ENCODE measurements at regions not wholly inside any gene's neighbourhood (a gene's known extent, or its start where the extent isn't known, plus 50 kb on each side); places are given as distances from the start of the nearest gene placed in this dataset.

DNA sequence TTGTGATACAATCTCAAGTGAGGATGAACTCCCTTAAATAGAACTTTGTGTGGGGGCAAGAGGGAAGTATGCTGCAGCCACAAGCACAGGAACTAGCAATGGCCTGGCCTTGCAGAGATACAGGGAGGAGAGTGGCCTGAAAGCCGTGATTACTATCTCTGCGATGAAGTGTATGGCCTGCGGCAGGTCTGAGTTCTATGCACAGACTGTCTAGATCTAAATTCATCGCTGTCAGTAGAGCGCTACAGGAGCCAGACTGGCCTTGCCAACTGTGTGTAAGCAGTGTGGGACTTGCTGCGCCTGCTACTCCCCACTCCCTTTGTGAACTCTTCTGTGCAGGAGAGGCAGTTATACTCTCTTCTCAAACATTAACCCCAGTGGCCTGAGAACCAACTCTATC is 997.0 kb downstream of the GRIK2 start:
- TF ChIP-seq POLR2A (IDR thresholded peaks at IDR 0.05; ENCODE audit: low read length) (no peak), GATA1 (IDR thresholded peaks at IDR 0.05; ENCODE audit: low read depth, low read length) (no peak)
